MV-4-11 (cell line): ENCODE measurements at regions not wholly inside any gene's neighbourhood (a gene's known extent, or its start where the extent isn't known, plus 50 kb on each side); places are given as distances from the start of the nearest gene placed in this dataset.
"Not testable (repeated sequence)": the region's sequence is repeated elsewhere in the genome, so short reads cannot be mapped to it uniquely, and the experiment has no call there.

Experiments used
- DNase-seq: peaks from one replicate; lab custom pipeline; 2025; lab: John Stamatoyannopoulos, UW

GRCh38 chr3:82761858-82762257 lies 1000.4 kb upstream of the GBE1 start:
- DNase-seq: no peak

- no peak for DNase-seq
Observed at GRCh38 chr3:82745544-82745943, 984.1 kb upstream of the GBE1 start.

GRCh38 chr3:82743196-82743595 lies 981.8 kb upstream of the GBE1 start:
- no peak for DNase-seq

- no peak for DNase-seq
Observed at GRCh38 chr3:82741346-82741745, 979.9 kb upstream of the GBE1 start.

- no peak for DNase-seq
Observed at GRCh38 chr3:82739390-82739789, 977.9 kb upstream of the GBE1 start.

- peak; percentile 89 for DNase-seq
Observed at GRCh38 chr3:82736696-82737277, 975.3 kb upstream of the GBE1 start.

GRCh38 chr3:82715091-82715856 lies 953.8 kb upstream of the GBE1 start:
- DNase-seq: no peak

GRCh38 chr3:82707035-82707434 lies 945.6 kb upstream of the GBE1 start:
- DNase-seq: no peak

- no peak for DNase-seq
Observed at GRCh38 chr3:82685761-82686160, 924.3 kb upstream of the GBE1 start.

- no peak for DNase-seq
Observed at GRCh38 chr3:82676356-82677026, 915.0 kb upstream of the GBE1 start.

GRCh38 chr3:82672966-82673365 lies 911.5 kb upstream of the GBE1 start:
- DNase-seq: no peak

- no peak for DNase-seq
Observed at GRCh38 chr3:82671466-82671865, 910.0 kb upstream of the GBE1 start.

GRCh38 chr3:82654708-82655107 lies 893.3 kb upstream of the GBE1 start:
- no peak for DNase-seq

GRCh38 chr3:82643948-82644347 lies 882.5 kb upstream of the GBE1 start:
- DNase-seq: no peak

GRCh38 chr3:82641701-82642100 lies 880.3 kb upstream of the GBE1 start:
- no peak for DNase-seq

GRCh38 chr3:82640254-82640653 lies 878.8 kb upstream of the GBE1 start:
- no peak for DNase-seq

GRCh38 chr3:82637574-82637973 lies 876.1 kb upstream of the GBE1 start:
- DNase-seq: no peak

- no peak for DNase-seq
Observed at GRCh38 chr3:82636177-82636576, 874.7 kb upstream of the GBE1 start.

GRCh38 chr3:82633319-82633718 lies 871.9 kb upstream of the GBE1 start:
- no peak for DNase-seq

- no peak for DNase-seq
Observed at GRCh38 chr3:82629937-82630336, 868.5 kb upstream of the GBE1 start.

- DNase-seq: no peak
Observed at GRCh38 chr3:82628385-82629014, 867.1 kb upstream of the GBE1 start.

- DNase-seq: no peak
Observed at GRCh38 chr3:82627733-82628132, 866.3 kb upstream of the GBE1 start.

- DNase-seq: not testable (repeated sequence)
Observed at GRCh38 chr3:82620744-82621143, 859.3 kb upstream of the GBE1 start.
